Globus pallidus (tissue), 1 donor: ENCODE measurements at regions not wholly inside any gene's neighbourhood (a gene's known extent, or its start where the extent isn't known, plus 50 kb on each side); places are given as distances from the start of the nearest gene placed in this dataset.

Source experiments
- DNase-seq: peaks from one replicate; pipeline ENCODE4 v3.0.0-alpha.2; 2015; ENCODE audit warnings: low spot score

DNA sequence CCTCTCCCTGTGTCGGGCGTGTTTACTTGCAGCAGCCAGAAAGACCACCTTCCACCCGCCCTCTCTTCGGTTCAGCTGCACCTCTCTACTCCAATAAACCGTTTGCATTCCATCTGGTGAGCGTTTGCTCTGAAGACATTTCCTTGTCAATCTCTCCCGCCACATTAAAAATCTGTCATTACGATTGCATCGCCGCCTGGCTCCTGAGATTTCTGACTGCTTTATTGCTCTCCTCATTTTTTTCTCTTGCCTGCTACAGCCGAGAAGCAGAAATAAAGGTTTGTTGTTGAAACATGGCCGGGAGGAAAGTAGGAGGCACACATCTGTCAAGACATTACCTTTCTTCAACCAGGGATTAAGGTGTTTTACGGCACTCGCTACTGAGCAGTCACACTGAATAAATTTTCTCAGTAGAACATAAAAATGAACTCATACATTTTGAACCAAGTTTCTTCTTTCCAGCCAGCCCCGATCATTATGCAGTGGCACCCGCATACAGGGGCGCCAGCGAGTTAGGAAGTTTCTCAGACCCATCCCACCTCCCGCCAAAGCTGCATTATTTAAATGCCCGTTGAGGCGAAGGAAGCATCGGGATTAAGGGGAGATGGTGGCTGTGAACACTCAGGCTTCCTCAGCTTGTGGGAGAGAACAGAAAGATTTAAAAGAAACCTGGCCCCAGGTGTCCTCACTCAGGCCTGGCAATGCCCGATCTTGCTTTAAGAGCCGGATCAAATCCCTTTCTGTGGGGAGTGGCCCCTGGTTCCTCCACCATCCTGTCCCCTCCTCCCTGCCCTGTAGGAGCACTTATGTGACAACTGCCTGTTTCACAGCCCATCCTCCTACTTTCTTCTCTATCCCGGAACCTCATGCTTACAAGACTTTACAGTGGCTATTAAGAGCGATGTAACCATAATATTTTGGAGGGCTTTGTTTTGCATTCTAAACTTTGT, 1108.9 kb downstream of the BCL11B start:
- DNase-seq = no peak

- DNase-seq = no peak
Observed at GRCh38 chr14:98163873-98164272, 1108.1 kb downstream of the BCL11B start.

DNA sequence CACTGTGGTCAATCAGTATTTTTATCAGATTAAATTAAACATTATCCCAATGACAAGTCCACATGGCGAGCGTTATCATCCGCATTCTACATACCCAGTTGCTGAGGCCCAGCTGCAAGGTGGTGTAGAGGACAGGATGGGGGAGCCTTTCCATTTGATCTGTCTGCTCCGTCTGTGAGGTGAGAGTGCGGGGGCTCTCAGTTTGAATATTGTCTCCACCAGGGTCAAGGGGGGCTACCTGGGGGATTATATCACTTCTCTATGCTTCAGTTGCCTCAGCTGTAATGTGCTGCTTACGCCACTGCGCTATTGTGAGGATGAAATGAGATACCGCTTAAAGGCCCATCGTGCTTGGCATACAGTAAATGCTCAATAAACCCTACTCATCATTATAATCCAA, 1106.0 kb downstream of the BCL11B start:
- no peak for DNase-seq

GRCh38 chr14:98167275-98167674, 1104.7 kb downstream of the BCL11B start:
- DNase-seq = no peak

- DNase-seq = no peak
Observed at GRCh38 chr14:98167705-98168104, 1104.3 kb downstream of the BCL11B start.

DNA sequence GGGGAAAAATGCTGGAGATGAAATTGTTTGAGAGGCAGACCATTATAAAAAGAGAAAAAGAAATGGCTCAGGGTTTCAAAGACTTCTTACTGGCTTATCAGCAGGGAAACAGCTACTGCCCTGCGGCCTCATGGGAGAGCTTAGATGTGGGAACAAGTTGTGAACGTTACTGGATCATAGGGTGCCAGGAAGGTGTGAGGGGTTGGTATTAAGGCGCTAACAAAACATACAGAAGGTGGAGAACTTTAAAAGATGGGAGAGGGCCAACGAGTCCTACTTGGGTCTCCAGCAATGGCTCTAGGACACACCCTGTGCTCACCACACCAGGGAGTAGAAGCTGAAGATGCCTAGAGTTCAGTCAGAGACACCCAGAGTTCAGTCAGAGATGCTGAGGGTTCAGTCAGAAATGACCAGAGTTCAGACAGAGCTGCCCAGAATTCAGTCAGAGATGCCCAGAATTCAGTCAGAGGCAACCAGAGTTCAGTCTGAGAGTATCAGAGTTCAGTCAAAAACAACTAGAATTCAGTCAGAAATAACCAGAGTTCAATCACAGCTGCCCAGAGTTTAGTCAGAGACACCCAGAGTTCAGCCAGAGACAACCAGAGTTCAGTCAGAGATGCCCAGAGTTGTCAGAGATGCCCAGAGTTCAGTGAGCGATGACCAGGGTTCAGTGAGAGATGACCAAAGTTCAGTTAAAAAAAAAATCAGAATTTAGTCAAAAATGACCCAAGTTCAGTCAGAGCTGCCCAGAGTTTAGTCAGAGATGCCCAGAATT, 1103.6 kb downstream of the BCL11B start:
- DNase-seq = no peak

- DNase-seq = no peak
Observed at GRCh38 chr14:98169170-98169587, 1102.8 kb downstream of the BCL11B start.

DNA sequence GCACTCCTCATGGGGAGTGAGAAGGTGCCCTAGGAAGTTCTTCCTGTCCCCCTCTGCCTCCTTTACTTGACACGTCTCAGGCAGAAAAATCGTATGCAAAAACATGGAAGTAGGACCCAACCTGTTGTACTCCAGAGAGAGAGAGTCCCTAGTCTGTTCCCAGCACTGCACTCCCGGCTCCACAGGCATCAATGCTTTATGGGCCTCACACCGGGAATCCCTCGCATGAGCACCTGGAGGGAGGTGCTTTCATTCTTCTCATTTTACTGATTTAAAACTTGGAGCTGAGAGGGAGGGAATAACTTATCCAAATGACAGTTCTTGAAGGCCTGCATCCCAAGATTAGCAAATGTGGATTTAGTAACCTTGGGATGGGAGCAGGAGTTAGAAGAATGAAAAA, 1101.4 kb downstream of the BCL11B start:
- no peak for DNase-seq

- DNase-seq = no peak
Observed at GRCh38 chr14:98171654-98172053, 1100.3 kb downstream of the BCL11B start.

DNA sequence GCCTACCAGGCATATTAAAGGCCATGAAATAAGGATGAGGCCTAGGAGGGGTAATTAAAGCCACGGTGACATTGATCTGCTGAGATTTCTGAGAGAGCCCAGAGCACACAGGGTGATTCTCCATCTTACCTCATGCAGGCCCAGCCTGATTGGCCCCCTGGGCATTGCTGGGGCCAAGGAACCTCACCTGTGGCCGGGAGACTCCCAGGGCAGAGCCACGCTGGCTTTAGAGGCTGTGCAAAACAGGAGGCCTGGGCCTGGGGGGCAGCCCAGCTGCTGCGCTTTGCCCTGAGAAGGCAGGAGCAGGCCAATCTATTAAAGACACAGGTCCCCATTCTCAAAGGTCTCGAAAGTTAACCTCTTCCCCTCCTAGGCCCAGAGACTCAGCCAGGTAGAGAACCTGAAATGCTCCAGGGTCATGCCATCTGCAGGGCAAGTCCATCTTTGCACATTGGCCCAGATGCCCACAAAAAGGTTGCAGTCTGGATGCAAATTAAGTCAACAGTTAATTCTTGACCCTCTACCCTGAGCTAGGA, 1099.7 kb downstream of the BCL11B start:
- DNase-seq = no peak

DNA sequence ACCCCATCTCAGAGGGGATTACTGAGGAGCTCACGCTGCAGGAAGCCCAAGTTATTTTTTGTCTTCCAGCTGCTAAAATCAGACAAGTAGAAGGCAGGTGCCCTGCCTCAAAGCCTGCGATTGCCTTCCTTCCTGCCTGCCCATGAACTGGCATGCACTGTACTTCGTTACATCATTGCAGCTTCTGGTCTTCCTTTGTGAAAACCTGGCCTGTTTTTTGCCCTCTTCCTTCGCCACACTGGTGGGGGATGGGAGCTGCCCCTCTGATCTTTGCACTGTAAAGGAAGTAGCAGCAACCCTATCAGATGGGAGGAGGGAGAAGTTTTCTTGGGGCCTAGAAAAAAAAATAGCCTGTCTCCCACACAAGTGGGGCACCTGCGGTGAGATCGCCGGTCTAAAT, 1098.7 kb downstream of the BCL11B start:
- DNase-seq = no peak

GRCh38 chr14:98174041-98174440, 1098.0 kb downstream of the BCL11B start:
- DNase-seq = no peak

DNA sequence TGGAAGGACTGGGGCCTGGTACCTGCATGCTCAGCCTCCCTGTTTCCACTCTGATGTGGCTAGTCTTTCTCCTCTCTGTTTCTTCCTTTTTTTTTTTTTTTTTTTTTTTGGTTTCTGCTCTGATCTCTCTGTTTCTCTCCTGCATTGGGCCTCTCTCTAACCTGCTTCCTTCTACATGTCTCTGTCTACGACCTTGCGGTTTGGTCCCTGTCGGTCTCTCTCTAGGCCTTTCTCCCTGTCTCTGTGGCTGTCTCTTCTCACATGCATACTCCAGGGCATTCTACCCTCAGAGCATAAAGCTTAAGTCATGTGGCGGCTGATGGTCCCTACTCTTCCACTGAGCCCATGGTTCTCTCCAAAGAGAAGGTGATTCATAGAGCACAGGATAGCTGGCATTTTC, 1096.6 kb downstream of the BCL11B start:
- DNase-seq = no peak

DNA sequence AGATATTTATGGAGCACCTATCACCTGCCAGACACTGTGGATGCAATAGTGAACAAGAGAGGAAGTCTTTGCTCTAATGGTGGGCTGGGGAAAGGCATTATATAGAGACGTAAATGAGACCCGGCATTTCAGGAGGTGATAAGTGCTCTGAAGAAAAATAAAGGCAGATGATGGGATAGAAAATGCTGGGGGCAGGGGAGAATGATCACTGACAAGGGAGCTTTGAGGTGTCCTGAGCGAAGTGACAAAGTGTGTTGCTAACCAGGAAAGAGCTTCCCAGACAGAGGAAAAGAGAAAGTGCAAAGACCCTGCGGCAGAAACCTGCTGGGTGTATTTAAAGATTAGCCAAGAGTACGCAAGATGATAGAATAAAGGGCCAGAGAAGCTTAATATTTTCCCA, 1096.1 kb downstream of the BCL11B start:
- no peak for DNase-seq

DNA sequence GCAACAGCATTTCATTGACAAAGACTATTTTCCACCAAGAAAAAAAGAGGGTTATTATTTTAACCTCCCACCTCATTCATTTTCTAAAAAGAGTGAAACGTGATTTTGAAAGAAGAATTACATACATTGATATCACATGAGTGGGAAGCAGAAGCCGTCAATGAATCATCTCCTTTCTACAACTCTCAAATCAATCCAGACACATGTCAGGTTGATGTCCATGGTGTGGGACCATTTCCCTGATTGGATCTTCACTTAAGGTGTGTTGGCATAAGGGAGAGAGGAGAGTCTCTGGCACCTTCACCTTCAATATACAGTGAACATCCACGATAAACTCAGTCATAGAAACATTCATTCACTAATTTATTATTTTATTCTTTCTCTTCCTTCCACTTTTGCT, 1095.1 kb downstream of the BCL11B start:
- DNase-seq = no peak

- DNase-seq = no peak
Observed at GRCh38 chr14:98177551-98177950, 1094.4 kb downstream of the BCL11B start.

GRCh38 chr14:98181241-98181640, 1090.8 kb downstream of the BCL11B start:
- DNase-seq = no peak

DNA sequence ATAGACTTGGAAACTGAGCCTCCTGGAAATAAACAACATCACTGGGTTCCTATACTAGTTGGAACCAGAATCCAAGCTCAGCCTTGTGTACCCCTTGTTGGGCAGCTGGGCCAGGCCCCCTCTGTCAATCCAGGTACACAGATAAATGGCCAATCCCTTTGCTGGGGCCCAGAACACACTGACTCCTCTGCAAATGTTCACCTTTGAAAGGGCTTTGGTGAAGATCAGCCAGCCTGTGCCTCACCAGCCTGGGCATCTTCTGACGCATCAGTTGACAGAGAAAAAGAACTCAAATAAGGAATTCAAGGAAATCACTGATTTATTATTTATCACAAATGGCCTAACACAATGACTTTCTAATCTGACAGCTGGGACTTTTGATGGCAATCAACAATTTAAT, 1090.2 kb downstream of the BCL11B start:
- DNase-seq = no peak

- DNase-seq = no peak
Observed at GRCh38 chr14:98182393-98183055, 1089.5 kb downstream of the BCL11B start.

DNA sequence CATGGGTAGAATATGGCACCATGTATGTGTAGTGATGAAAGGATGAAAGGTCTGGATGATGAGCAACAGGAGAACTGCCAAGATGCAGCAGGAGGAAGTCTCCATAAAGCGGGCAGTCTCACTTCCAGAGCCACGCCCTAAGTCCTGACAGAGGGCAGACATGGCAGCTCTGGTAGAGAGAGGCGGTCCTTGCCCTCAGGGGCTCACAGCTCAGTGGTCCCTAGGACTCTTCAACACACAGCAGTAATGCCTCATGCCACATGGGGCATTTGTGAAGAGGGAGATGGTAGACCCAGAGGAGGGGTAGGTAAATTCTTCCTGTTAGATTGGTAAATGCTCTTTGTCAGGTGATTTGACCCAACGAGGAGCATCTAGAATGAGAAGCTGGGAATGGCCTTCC, 1088.4 kb downstream of the BCL11B start:
- no peak for DNase-seq

DNA sequence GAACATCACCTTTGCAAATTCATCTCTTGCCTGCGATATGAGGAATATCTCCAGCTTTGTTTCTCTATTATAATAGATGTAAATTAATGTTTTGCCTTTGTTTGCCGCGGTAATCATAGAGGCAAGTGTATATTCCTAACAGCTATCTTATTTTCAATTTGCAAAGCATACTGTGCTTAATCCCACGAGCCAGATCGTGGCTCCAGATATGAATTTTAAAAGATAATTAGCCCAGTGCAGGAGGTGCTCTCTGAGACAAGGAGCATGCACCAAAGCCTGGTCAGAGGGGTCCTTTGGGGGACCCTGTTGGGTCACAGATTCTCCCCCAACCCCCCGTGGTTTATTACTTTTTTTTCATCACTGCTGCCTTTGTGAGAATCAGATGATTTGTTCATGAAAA, 1087.5 kb downstream of the BCL11B start:
- no peak for DNase-seq

GRCh38 chr14:98185036-98185435, 1087.0 kb downstream of the BCL11B start:
- DNase-seq = no peak
